GM19463 (cell line): ENCODE measurements at regions not wholly inside any gene's neighbourhood (a gene's known extent, or its start where the extent isn't known, plus 50 kb on each side); places are given as distances from the start of the nearest gene placed in this dataset.
A peak's percentile ranks its signal among the peaks of the same experiment; 100 is the strongest.

Experiments used
- ATAC-seq: cut with Tn5 transposase; IDR thresholded peaks from one replicate; pipeline ENCODE4 v1.9.1; 2021; ENCODE audit warnings: mild to moderate bottlenecking, moderate library complexity; ENCODE audit not compliant: unreplicated experiment

DNA sequence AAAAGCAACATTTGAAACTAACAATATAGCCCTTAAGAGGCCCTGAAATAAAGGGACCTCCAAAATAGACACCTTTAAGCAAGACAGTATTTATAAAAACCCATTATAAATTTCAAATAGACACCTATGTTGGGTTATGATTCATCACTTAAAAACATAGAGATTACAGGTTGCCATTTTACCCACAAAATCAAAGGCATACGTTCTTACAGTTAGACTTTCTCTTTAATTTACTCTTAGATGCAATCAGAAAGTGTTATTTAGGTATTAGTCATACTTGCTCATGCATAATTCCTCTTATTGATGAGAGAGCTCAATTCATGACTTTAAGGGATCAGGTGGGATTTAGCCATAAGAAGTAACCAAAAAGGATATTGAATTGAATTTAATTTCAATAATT lies 51.5 kb upstream of the TMEM200A start:
- no peak for ATAC-seq

DNA sequence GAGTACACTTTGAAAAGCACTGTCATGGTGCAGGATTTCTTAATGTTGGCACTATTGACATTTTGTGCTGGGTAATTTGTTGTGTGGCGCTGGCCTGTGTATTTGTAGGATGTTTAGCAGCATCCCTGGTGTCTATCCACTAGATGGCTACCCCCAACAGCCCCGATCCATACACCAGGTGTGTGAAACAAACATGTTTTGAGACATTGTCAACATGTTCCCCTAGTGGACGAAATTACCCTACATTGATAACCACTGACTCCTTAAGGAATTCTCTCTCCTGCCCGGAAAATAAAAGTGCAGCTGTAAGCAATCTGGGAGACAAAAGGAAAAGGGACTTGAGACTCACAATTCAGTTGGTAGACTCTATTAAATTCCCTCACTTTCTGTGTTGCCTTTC lies 52.6 kb upstream of the TMEM200A start:
- ATAC-seq: no peak

DNA sequence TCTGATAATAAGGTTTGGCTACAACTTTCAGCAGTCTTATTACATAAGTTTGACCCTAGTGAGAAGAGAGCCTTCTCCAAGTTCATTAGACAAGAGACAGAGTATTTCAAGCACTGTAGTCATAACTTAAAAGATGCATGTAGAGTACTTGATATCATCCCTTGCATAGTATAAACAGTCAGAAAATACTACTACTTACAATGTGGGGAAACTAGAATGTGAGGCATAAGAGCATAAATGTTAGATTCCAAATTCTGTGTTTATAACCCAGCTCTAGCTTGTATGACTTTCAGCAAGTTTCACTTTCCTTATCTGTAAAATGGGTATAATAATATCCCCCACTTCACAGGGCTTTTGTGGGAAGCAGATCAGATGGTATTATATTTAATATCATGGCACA lies 56.8 kb upstream of the TMEM200A start:
- ATAC-seq: no peak

DNA sequence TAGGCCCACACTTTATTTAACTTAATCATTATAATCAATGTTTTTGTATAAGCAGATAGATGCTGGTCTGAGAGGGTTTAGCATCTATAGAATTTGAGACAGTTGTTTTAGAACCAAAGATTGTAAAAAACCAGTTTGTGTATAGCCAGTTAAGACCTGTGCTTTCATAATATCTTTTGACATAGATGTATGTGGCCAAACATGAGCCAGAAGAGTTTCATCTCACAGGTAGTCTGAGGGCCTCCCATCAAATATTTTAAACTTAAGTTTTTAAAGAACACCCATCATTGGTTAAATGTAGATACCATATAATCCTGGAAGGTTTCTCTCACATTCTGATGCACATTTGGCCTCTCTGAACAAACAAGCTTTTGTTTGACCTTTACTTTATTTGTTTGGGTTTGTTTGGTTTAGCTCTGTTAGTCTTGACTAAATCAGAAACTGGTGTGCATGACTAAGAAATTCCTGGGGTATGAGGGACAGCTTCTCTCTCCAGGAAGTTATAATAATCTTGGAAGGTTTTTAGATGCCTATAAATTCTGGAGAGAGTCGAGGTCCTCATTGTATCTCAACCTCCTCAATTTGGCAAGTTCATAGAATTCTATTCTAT lies 58.0 kb upstream of the TMEM200A start:
- ATAC-seq: no peak

DNA sequence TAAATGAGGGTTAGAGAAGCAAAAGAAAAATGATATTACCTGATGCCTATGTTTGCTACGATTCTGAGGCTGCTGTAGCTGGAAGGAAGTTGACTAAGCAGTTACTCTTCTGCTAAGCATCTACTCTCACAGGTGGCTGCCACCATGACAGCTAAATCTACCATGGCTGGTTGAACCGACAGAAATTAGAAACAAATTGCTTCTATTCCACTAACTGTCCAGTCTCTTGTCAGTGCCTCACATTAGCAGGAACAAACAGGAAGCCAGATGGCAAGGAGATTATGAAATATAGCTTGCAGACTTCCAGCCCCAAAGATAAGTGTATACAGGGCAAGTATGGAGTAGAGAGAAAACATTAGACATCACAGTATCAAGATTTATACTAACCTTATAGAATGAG lies 59.4 kb upstream of the TMEM200A start:
- no peak for ATAC-seq

DNA sequence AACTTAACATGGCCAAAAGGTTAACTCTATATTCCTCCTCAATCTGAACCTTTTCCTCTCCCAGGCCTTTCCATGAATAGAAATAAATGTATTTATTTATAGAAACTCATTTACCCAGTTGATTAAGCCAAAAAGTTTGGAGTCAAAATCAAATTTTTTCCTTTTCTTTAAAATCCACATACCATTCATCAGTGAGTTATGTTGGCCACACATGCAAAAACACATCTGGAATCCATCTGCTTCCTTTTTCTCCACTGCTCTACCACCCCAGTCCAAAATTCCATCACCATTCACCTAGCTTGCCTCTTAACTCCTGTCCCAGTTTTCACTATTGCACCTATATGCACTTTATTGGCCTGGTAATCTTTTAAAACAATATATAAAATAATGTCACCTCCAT lies 62.4 kb upstream of the TMEM200A start:
- no peak for ATAC-seq

DNA sequence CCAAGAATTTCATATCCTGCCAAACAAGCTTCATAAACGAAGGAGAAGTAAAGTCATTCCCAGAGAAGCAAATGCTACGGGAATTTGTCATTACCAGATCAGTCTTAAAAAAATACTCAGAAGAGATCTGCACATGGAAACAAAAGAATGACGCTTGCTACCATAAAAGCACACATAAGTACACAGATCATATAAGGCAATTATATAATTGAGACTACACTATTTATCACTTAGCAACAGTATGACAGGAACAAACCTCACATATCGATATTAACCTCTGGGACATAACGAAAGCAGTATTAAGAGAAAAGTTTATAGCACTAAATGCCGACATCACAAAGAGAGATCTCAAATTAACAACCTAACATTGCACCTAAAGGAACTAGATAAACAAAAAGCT lies 67.6 kb upstream of the TMEM200A start:
- ATAC-seq: no peak

DNA sequence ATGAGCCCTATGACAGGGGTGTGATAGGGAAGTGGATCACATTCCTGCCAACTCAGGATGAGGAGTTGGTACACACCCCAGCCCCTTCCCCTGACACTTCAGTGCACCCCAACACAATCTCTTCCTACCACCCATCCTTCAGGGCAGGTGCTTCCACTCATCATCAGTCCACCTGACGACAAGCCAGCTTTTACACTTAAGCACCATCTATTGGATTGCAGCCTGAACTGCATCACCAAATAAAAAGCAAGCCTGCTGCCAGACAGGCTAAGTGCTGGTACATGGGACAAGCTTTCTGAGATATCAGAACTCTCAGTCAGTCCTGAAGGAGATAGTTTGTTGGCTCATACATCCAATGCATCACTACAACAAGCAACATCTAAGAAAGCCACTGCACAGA lies 69.0 kb upstream of the TMEM200A start:
- ATAC-seq: no peak

DNA sequence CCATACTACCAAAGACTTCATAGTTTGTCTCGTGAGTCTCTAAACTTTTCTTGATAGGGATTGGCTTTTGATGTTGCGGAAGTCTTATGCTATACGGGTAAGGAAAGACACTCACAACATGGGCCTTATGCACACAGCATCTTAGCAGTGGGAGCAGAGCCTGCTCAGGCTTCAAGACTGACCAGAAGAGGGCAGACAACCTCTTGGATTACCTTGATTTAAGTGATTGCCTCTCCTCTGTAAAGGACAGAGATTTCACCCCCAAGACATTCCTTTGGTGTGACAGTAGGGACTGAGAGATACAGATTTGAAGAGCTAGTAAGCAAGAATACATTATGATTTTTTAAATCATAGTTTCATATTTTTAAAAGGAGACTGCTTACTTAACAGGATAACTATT lies 71.0 kb upstream of the SAMD3 start:
- peak; percentile 56 for ATAC-seq

DNA sequence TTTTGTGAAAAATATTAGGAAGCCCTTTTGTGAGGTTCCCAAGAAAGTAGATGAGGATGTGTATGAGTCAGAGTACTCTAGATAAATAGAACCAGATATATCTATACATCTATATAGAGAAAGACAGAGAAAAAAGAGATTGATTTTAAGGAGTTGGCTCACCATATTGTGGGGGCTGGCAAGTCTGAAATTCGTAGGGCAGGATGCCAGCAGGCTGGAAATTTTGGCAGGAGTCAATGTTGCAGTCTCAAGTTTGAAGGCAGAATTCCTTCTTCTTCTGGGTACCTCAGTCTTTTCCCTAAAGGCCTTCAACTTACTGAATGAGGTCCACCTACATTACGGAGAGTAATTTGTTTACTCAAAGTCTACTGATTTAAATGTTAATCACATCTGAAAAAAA lies 65.3 kb upstream of the SAMD3 start:
- no peak for ATAC-seq

DNA sequence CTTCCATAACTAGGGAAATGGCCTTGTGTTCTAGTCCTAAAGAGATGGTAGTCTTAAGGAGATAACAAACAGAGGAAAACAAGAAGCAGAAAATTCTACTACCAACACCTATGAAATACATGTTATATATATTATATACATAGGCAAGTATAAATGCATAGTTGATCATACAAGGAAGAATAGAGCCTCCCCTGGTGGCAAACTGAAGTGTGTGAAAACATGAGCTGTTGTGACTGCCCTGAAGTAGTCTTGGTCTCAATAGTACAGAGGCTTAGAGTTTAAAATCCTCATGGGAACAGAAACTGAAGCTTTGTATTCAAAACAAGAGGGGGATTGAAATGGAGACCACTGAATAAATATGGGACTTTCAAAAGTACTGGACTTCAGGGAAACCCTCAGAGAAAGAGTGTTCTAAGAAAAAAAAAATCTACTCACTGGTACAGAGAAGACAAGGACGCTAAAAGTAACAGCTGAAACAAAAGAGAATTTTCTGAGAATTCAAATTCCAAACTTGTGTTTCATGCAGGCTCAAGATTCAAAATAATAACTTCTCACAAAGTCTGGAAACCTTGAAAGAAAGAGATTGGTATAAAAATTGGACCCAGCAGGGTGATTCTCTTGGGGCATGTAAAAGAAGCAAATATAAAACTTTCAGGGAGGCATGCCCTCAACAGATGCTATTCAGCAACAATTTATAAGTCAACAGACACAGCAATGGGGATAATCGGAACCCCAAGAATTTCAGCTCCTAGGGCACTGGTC lies 59.7 kb upstream of the SAMD3 start:
- peak; percentile 76 for ATAC-seq

DNA sequence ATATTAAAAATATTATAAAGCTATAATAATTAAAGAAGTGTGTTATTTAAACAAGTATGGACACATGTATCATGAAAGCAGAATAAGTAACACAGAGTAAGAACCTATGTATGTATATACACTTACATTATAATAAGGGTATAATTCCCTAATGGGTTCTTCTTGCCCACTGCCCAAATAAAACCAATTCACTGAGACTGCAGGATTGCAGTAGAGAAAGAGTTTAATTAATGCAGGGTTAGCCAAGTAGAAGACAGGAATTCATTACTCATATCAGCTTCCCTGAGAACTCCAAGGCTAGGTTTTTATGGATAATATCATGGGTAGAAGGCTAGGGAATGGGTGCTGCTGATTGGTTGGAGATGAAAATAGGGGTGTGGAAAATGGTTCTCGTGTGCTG lies 53.8 kb upstream of the SAMD3 start:
- ATAC-seq: no peak

DNA sequence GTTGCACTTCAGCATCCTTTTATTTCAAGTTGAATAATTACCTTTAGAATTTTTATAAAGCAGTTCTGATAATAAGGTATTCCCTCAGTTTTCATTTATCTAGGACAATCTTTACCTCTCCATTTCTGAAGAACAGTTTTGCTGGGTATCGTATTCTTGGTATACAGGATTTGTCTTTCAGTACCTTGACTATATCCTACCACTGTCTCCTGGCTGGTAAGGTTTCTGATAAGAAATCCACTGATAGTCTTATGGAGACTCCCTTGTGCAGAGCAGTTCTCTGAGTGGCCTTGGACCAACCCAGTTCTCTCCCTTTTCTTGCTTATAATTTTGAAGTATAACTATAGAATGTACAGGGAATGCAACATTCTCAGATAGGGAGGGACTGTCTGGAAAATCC lies 51.3 kb upstream of the SAMD3 start:
- no peak for ATAC-seq
